ENCODE measurements at regions not wholly inside any gene's neighbourhood (a gene's known extent, or its start where the extent isn't known, plus 50 kb on each side); places are given as distances from the start of the nearest gene placed in this dataset.
A peak's percentile ranks its signal among the peaks of the same experiment; 100 is the strongest.
"Not testable (repeated sequence)": the region's sequence is repeated elsewhere in the genome, so short reads cannot be mapped to it uniquely, and the experiment has no call there.

GRCh38 chr2:204143216-204144014 is 206.9 kb downstream of the ICOS start:
- no peak for DNase-seq (ENCODE audit: low read depth, low spot score)

GRCh38 chr2:204144492-204144891 is 207.9 kb downstream of the ICOS start:
- no peak for DNase-seq (ENCODE audit: low read depth, low spot score)

- peak; percentile 37 for DNase-seq (ENCODE audit: low read depth, low spot score)
These were observed 208.7 kb downstream of the ICOS start for GRCh38 chr2:204145263-204145751.

- no peak for DNase-seq (ENCODE audit: low read depth, low spot score)
These were observed 209.2 kb downstream of the ICOS start for GRCh38 chr2:204145791-204146190.

GRCh38 chr2:204147040-204147439 is 210.5 kb downstream of the ICOS start:
- not testable (repeated sequence) for DNase-seq (ENCODE audit: low read depth, low spot score)

GRCh38 chr2:204150721-204151120 is 214.2 kb downstream of the ICOS start:
- DNase-seq (ENCODE audit: low read depth, low spot score) = no peak

GRCh38 chr2:204152616-204153015 is 216.1 kb downstream of the ICOS start:
- DNase-seq (ENCODE audit: low read depth, low spot score) = no peak

GRCh38 chr2:204154863-204155262 is 218.3 kb downstream of the ICOS start:
- DNase-seq (ENCODE audit: low read depth, low spot score) = no peak

- DNase-seq (ENCODE audit: low read depth, low spot score) = no peak
These were observed 219.9 kb downstream of the ICOS start for GRCh38 chr2:204156456-204156855.

GRCh38 chr2:204157684-204158083 is 221.1 kb downstream of the ICOS start:
- DNase-seq (ENCODE audit: low read depth, low spot score) = no peak

- DNase-seq (ENCODE audit: low read depth, low spot score) = no peak
These were observed 223.0 kb downstream of the ICOS start for GRCh38 chr2:204159526-204159925.

GRCh38 chr2:204160989-204161388 is 224.4 kb downstream of the ICOS start:
- no peak for DNase-seq (ENCODE audit: low read depth, low spot score)

GRCh38 chr2:204161886-204162285 is 225.3 kb downstream of the ICOS start:
- DNase-seq (ENCODE audit: low read depth, low spot score) = no peak

GRCh38 chr2:204166961-204167360 is 230.4 kb downstream of the ICOS start:
- no peak for DNase-seq (ENCODE audit: low read depth, low spot score)

- DNase-seq (ENCODE audit: low read depth, low spot score) = not testable (repeated sequence)
These were observed 231.1 kb downstream of the ICOS start for GRCh38 chr2:204167670-204168069.

- DNase-seq (ENCODE audit: low read depth, low spot score) = no peak
These were observed 233.8 kb downstream of the ICOS start for GRCh38 chr2:204170411-204170810.

- no peak for DNase-seq (ENCODE audit: low read depth, low spot score)
These were observed 235.0 kb downstream of the ICOS start for GRCh38 chr2:204171432-204172144.

GRCh38 chr2:204172145-204172600 is 235.6 kb downstream of the ICOS start:
- no peak for DNase-seq (ENCODE audit: low read depth, low spot score)

- DNase-seq (ENCODE audit: low read depth, low spot score) = no peak
These were observed 237.5 kb downstream of the ICOS start for GRCh38 chr2:204174034-204174433.

GRCh38 chr2:204175552-204176271 is 239.1 kb downstream of the ICOS start:
- DNase-seq (ENCODE audit: low read depth, low spot score) = no peak

GRCh38 chr2:204176306-204176705 is 239.7 kb downstream of the ICOS start:
- DNase-seq (ENCODE audit: low read depth, low spot score) = no peak
